ENCODE measurements at regions not wholly inside any gene's neighbourhood (a gene's known extent, or its start where the extent isn't known, plus 50 kb on each side); places are given as distances from the start of the nearest gene placed in this dataset.

DNA sequence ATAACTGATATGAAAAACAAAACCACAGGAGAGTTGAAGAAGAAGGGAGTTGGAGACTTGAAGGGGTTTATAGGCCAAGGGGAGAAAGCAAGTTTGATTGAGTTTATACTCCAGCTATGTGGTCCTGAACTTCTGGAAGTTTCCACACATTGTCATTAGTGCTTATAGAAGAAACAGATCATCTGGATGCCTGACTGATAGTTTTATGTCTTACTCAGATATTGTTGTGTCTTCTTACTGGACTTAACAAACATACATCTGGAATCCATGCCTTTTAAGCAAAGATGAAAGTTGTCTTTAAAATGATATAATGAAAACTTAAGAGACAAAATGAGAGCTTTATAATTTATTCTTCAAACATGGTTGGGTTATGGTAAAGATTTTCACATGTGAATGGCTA, 101.3 kb upstream of the FZD8 start:
- no peak for DNase-seq

DNA sequence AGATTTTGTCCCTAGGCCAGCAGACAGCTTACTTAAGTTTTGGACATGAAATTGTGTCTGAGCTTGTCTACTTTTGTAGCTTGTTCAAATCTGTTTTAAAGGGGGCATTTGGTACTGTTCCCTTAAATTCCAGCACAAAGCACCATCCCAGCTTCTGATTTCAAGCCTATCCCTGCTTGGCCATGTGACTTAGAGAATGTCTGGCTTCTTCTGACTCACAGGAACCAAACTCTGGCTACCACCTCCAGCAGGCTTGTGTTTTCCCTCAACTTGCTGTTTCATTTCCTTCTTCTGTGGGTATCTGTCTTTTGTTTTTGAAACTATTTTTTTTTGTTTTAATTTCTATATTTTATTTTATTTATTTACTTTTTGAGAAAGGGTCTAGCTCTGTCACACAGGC, 97.9 kb upstream of the FZD8 start:
- DNase-seq, result no peak

DNA sequence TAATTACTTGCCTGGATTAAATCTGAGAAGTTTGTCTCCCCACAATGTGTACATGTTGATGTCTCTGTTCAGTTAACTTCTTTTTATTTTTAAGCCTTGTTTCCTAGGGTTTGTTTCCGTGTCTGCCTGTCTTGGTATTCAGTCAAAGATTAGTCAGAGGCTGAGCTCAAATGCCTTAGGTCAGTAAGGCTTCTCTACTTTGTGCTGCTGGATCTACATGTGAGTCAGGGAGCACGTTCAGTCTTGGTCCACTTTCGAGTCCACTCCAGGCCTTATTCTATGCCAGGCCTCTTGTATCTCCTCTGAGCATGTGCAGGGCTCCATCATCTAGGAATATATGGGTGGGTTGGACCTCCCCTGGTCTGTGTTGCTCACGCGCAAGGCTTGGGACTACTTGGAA, 93.3 kb upstream of the FZD8 start:
- DNase-seq, result no peak

DNA sequence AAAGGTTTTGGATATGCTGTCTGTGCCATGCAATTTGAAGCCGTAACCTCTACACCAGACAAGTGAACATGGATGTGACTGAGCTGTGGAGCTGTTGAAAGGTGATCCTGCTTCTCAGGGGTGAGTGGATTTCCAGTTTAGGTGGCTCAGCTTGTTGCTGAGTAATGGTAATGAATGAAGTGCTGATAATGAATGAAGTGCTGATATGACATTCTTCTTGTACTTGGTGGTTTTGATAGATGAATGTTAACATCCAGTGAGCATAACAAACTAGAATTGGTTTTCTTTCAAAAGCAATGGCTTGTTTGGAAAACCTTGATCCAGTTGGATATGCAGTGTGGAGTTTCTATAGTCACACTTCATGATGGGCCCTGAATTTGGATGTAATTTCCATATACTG, 89.7 kb upstream of the FZD8 start:
- DNase-seq, result no peak

DNA sequence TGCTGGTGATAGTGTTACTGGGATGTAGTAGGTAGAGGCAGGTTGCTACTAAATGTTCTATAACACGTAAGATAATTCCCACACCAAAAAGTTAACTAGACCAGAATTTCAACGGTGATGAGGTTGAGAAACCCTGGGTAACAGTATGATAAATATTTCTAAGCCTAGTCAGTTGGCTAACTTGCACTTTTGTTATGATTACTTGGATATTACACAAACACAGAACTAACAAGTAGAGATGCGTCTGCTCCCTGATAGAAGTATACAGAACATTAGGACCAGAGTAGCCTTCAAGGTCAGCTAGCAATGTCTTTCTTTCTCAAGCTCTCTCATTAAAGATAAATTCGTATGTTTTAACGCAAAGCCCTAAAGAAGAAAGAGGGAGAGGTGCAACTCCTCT, 86.2 kb upstream of the FZD8 start:
- DNase-seq, result no peak

DNA sequence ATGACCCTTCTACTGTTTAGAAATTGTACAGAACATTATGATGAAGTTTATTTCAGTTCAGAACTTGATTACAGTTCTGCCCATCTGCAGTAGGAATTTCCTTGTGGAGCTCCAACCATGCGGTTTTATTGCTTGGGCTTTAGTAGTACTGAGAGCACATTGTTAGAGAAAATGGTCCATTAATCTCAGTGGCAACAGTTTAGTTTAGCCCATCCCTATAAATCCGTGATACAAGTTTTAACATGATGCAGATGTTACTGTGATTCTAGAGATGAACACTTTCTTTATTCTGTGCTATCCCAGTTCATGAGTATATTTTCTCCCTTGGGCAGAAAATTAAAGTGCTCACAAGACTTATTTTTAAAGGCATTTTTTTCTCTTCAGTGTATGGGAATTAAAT, 84.8 kb upstream of the FZD8 start:
- DNase-seq, result peak; percentile 42

DNA sequence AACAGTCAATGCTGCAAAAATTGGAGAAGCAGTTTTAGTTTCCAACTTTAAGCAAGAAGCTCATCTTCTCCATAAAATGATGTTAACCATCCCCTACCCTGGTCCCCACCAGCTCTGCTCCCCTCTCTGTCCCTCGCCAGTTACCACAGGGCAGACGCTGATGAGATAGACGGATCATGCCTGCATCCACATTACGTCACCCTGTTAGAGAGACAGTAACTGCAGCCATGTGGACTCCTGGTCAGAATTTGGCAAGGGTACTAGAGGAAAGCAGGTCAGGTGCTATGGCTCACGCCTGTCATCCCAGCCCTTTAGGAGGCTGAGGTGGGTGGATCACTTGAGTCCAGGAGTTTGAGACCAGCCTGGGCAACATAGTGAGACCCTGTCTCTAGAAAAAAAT, 81.9 kb upstream of the FZD8 start:
- DNase-seq, result no peak

DNA sequence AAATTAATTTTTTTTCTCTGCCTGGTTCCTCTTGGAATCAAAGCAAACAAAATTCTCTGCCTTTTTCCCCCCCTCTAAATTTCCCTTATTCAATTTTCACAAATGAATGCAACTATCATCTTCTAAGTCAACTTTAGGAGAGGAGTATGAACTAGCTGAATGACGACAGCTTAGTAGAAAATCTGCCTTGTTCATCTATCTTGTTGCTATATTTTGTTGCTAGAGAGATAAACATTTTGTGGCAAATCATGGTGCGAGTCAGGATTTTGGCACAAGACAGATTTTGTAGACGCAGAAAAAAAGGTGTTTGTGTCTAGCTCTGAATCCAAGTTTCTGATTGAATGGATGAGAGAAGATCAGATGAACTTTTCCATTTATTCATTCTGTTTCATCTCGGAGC, 81.0 kb upstream of the FZD8 start:
- DNase-seq, result no peak

DNA sequence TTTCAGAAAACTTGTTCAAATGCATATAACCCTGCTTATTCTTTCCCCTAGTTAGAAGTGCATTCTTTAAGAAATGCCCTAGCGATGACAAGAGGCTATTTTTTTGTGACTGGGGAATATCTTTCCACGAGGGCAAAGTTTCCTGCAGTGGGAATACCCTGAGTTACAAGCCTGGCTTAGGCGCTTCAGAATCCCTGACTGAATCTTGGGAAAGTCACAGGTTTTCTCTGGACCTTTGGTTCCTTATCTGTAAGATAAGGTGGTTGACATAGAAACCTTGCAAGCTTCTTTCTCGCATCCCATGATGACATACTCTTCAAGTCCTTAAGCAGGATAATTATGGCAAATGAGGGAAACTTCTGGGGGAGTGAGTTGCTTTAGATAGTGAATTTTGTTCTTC, 80.5 kb upstream of the FZD8 start:
- no peak for DNase-seq

DNA sequence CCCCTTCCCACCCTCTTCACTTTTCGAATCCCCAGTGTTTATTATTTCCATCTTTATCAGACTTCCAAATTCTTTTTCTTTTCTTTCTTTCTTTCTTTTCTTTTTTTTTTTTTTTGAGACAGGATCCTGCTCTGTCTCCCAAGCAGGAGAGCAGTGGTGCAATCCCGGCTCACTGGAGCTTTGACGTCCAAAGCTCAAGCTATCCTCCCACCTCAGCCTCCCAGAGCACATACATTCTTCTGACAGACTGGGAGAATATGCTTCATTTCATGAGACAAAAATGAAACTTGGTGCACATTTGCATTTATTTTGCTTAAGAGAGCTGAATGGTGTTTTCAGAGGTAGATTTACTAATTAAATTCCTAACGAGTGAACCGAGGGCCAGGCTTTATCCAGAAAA, 80.1 kb upstream of the FZD8 start:
- no peak for DNase-seq

DNA sequence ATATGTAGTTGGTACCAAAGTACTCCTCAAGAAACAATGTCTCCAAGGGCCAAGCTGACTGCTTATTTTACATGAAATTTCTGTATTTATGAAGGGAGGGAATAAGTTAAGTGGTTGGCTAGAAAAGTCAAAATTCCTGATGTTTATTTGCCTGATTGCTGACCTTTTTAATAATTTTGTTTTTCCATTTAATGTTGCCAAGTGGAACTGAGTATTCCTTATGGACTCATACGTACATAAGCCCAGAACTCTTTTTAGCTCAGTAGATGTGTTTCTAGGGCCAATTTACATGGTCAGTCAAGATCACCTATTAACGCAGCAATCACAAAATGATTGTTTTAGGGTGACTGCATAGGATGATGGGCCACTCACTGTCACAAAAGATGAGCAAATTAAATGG, 78.3 kb upstream of the FZD8 start:
- DNase-seq, result no peak

DNA sequence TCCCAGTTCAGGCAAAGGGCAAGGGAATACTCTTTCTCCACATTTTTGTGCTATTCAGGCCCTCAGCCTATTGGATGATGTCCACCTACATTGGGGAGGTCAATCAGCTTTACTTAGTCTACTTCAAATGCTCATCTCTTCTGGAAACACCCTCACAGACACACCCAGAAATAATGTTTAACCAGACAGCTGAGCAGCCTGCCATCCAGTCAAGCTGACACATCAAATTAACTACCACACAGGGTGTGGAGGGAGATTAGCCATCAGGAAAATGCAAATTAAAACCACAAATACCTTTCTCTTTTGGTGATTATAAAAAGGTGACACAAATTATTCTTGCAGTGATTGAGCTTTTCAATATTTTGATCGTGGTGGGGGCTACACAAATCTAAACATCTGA, 74.7 kb upstream of the FZD8 start:
- no peak for DNase-seq

DNA sequence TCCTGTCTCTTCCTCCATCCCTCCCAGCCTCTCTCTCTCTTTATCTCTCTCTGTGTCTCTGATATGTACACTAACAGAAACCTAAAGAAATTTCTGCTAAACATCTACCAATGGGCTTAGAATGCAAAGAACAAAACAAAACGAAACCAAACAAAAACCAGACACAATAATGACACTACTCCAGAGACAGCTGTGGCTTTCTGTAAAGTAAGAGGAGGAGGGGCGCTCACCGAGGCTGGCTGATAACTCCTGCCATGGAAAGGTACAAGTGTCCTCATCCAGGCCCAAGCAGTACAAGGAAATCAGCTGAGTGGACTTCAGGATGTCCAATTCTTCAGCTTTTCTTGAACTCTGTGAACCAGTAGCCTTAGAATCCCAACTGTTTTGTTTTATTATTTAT, 70.4 kb upstream of the FZD8 start:
- DNase-seq, result no peak

DNA sequence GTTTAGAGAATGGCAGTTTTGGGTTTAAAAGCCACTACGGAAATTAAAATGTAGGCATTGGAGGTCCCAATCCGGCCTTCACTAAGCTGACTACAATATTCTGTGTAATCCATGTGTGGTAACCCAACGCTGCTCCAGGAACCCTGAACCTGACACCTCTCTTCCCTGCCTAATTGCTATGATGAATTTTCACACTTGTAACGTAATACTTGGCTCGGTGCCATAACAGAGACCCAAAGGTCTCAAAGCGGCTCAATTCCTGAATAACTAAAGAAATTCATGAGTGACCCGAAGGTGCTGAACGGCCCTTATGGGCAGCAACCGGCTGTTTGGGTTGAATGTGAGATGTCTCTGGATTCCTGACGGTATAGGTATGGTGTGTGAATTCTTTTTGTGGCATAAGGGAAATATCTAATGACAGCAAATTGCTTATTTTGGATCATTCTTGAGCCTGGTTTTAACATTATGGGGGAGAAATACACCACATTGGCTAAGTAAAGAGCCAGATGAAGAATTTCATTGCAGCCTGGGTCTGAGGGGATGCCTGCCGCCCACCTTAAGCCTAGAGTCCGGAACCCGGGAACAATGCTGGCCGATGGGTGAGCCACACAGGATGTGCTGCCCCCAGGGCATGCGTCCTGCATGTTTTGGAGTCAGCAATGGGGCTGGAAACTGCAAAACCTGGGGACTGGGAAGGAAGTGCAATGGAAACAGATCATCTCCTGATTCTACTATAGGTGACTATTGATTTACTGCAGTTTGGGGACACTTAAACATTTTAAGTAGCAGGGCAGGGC, 69.7 kb upstream of the FZD8 start:
- no peak for DNase-seq

DNA sequence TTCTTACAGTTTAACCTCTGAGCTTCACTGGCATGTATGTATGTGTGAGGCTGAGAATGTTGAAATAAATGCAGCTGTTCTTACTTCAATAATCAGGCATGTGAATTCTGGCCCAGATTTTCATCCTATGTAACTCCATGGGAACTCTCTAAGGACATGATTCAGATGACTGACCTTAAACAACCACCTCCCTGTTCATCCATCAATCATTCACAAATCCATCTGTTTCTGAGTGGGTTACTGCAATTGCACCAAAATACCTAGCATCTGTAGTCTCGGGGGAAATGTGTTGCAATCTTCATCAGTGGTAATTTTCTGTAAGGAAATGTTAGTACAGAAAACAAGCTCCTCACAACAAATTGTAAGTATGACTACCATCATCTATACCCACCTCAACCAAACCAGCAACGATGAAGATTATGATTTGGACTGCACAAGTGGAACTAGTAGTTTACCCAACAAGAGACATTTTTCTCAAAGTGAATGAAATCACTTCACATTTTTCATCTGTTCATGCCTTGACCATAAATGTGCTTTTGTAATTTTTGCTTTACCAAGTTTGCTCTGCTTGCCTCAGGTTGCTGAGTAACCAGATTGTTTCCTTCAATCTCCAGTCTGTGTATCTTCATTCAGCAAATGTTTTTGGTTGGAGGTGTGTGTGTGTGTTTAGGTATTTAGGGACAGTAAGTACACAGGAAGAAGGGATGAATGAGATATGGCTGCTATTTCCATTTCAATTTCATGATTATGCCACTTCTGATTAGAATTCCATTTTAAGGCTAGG, 65.7 kb upstream of the FZD8 start:
- DNase-seq, result no peak

DNA sequence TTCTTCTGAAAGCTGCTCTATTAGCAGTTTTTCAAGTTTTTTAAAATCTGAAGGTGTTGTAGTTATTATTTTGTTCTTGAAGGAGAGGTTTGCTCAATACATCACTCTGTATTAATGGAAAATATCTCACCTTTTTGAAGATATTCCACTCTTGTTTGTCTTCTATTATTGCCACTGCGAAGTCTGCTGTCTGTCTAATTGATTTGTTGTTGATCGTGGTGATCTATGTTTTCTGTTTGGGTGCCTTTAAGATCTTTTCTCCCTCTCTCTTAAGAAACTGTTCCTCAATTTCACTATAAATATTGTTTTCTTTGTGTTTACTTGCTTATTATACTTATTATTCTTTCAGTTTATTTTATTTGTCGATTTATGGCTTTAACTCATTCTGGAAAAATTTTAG, 64.9 kb upstream of the FZD8 start:
- DNase-seq, result no peak

DNA sequence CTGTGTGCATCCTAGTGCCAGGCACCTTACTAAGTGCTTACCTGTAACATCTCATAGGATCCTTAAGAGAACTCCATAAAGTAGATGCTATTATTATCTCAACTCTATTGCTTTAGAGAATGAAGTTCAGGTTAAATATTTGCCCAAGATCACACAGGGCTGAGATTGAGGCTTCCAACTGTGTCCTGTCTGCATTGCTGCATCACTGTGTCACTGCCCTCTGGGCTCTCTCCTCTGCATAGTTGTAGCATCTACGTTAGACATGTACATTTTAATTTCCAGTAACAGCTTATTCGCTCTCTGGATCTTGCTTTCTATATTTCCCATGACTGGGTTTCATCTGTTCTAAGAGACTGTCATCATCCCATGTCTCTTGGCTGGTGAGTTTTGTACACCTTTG, 63.6 kb upstream of the FZD8 start:
- DNase-seq, result no peak

DNA sequence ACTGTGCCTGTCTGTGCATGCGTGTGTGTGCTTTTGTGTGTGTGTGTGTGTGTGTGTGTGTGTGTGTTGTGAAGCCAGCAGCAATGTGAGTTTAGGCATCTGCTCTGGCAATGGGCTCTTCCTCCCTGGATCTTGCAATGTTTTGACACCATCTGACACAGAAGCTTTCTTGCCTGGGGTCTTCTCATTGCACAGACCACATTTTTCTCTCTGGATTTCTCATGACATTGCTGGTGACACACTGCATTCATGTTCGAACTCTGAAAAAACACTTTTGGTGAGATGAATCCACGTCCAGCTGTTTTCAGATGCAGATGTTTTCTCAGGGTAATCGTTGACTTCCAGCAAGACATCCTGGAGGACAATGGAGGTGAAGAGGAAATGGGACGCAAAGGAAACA, 63.0 kb upstream of the FZD8 start:
- DNase-seq, result no peak

DNA sequence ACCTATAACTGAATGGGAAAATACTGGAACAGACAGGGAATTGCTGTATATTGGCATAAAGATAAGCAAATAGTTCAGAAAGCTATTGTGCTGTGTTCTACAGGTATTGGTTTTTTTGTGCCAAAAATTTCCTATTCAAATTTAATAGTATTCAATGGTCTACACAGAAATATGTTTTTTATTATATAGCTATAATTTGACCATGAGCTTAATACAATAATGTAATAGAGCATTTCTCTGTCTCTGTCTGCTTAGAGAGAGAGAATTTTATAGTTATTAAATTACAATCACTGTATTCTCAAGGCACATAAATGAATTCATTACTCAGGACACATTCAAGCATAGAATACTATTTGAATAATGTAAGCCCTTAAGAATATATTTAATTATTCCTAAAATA, 62.3 kb upstream of the FZD8 start:
- DNase-seq, result no peak

DNA sequence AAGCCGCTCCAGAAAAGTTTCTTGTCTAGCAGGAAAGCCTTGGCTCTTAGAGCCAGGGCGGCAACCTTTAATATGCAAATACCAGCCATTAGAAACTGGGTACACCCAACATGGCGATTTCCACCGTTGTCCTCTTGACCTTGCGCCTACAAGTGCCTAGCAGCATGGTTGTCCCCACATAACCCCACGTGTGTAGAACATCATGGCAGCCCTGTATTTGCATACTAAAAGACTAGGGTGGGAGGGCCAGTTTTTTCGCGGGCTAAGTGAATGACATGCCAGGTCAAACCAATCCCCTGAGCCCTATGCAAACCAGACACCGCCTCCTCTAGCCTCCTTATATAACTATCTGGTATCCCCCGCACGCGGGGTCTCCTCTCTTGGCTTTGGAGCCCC, 58.4 kb upstream of the FZD8 start:
- DNase-seq, result no peak

DNA sequence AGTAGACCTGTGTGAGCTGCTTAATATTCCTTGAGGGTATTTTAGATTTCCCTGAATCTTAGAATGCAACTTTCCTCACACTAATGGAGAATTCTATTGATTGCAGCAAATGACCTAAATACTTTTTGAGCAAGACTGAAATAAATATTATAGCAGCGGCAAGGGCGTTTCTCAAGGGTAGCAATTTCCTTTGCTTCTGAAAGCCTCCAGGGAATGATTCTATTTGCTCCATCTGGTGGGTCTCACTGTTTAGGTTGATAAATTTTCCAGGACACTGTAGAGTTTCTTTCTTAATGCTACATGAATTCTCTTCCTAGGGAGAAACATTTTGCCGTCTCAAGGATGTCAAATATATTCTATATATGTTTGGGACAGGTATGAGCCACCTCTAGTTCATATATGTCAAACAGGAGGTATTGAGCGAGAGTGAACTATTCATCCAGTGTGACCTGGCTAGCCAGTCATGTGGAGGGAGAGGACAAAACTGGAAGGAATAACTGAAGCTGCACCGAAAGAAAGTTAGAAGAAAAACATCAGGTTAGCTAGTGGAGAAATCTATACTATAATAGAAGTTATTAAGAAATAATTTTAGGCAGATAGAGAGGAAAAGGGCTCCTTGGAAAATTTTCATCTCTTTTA, 57.9 kb upstream of the FZD8 start:
- no peak for DNase-seq

DNA sequence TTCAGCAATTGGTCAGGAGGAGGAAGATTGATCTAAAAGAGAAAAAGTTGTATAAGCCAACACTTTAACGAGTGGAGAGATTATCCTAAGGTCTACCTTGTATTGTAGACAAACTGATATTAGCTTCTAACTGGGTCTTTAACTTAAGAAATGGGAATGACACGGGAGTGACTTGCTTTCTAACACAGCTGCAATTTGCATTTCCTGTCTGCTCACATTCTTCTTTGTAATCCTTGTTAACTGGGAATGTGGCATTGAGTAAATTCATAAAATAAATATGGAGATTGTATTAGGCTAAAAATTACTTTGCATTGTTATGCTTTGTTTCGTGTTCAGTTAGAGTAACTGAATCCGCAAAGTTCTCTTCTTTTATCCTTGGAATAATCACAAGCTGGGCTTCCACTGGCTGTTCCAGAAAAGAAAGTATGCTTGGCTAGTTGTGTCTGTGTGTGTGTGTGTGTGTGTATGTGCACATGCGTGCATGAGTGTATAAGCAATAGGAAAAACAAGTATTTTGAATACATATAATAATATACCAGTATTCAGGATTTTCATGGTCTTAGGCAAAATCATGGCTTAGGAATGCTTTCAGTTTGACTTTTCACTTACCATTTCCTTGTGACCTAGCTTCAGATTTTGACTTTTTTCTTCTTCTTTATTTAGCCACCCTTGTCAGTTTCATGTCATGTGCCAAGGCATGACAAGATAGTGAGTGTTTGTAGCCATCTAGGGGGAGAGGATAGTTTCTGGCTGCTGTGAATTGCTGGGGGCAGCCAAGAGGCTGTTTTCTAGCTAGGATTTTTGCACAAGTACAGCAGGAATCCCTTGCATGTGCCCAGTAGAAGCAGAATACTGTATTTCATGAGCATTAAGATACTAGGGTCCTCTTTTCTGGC, 54.5 kb upstream of the FZD8 start:
- no peak for DNase-seq
